MM.1S (cell line): ENCODE measurements at regions not wholly inside any gene's neighbourhood (a gene's known extent, or its start where the extent isn't known, plus 50 kb on each side); places are given as distances from the start of the nearest gene placed in this dataset.

Experiments
- EZH2 ChIP-seq: fragments of 300-600 bp; sonication (generic); optimal IDR thresholded peaks from 2 replicates; pipeline ENCODE3; 2017; ENCODE audit warnings: low read depth, mild to moderate bottlenecking, antibody characterized with exemption, low read length, mixed read lengths
- TF ChIP-seq, protein P1 (sequence below): fragments of 300-600 bp; sonication (generic); IDR thresholded peaks from 2 replicates; pipeline ENCODE4 v1.5.1; 2016; ENCODE audit warnings: antibody characterized with exemption, low read length, mixed read lengths

GRCh38 chr1:227440182-227440581 is 121.9 kb upstream of the CDC42BPA start:
- TF ChIP-seq EZH2: no peak
- TF ChIP-seq, protein P1, sequence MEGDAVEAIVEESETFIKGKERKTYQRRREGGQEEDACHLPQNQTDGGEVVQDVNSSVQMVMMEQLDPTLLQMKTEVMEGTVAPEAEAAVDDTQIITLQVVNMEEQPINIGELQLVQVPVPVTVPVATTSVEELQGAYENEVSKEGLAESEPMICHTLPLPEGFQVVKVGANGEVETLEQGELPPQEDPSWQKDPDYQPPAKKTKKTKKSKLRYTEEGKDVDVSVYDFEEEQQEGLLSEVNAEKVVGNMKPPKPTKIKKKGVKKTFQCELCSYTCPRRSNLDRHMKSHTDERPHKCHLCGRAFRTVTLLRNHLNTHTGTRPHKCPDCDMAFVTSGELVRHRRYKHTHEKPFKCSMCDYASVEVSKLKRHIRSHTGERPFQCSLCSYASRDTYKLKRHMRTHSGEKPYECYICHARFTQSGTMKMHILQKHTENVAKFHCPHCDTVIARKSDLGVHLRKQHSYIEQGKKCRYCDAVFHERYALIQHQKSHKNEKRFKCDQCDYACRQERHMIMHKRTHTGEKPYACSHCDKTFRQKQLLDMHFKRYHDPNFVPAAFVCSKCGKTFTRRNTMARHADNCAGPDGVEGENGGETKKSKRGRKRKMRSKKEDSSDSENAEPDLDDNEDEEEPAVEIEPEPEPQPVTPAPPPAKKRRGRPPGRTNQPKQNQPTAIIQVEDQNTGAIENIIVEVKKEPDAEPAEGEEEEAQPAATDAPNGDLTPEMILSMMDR: no peak
